ENCODE measurements at regions not wholly inside any gene's neighbourhood (a gene's known extent, or its start where the extent isn't known, plus 50 kb on each side); places are given as distances from the start of the nearest gene placed in this dataset.

DNA sequence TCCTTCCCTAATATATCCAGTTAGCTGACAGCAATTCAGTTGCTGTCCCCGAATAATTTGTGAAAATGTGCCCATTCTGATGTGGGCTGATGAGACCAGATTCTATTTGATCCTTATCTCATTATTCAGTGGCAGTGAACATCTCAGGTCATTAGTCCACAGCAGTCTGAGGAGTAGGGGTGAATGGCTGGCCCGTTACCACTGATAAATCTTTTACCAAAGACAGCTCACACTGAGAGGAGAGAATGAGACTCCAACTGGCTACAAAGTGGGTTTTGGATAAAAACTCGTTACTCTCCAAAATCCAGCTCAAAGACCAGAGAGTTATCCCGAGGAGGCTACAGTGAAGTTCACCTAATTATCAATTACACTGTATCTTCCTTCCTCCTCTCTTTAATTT lies 189.7 kb downstream of the TUSC7 start:
- Mint-ChIP-seq H3K27ac (no peak overlapping the region), H3K27me3 (no peaks in the 10 kb centered on the region), H3K9me3 (no peaks in the 10 kb centered on the region), H3K4me1 (peaks cover 2% of the 10 kb centered on the region), H3K36me3 (ENCODE audit: low read depth) (no peaks in the 10 kb centered on the region), H3K4me3 (no peak overlapping the region)
- TF ChIP-seq, protein P1, sequence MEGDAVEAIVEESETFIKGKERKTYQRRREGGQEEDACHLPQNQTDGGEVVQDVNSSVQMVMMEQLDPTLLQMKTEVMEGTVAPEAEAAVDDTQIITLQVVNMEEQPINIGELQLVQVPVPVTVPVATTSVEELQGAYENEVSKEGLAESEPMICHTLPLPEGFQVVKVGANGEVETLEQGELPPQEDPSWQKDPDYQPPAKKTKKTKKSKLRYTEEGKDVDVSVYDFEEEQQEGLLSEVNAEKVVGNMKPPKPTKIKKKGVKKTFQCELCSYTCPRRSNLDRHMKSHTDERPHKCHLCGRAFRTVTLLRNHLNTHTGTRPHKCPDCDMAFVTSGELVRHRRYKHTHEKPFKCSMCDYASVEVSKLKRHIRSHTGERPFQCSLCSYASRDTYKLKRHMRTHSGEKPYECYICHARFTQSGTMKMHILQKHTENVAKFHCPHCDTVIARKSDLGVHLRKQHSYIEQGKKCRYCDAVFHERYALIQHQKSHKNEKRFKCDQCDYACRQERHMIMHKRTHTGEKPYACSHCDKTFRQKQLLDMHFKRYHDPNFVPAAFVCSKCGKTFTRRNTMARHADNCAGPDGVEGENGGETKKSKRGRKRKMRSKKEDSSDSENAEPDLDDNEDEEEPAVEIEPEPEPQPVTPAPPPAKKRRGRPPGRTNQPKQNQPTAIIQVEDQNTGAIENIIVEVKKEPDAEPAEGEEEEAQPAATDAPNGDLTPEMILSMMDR (IDR thresholded peaks at IDR 0.05), result no peak
- ChIA-PET CTCF (no interaction called here), POLR2A (no interaction called here)
- intact Hi-C loops (cut with micrococcal nuclease), result no loop called here
- no peak for DNase-seq
- ATAC-seq (ENCODE audit: low read depth), result no peak

DNA sequence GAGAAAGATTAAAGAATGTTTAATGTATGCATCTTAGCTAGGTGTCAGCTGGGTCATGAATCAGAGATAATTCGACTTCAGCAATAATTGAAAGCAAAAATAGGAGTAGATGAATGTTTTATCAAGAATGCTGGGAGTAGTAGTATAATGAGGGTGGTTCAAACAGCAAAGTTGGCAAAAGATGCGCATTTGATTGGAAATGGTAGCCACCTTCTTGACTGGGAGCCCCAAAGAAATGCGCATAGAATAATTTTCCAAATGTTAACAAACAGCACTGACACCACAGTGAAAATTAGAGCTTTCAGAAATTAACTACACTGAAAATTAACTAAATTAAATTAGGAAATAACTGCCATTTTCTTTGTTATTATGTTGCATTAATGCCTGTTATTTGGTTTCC lies 195.8 kb downstream of the TUSC7 start:
- H3K4me1 Mint-ChIP-seq, result no peaks in the 10 kb centered on the region
- ChIA-PET CTCF (no interaction called here), POLR2A (no interaction called here)
- ATAC-seq (ENCODE audit: low read depth) (no peak), DNase-seq (no peak)
- TF ChIP-seq, protein P1 (IDR thresholded peaks at IDR 0.05), result no peak
- H3K9me3 Mint-ChIP-seq, result no peaks in the 10 kb centered on the region
- no peaks in the 10 kb centered on the region for H3K27me3 Mint-ChIP-seq
- intact Hi-C loops (cut with micrococcal nuclease), result no loop called here
- no peaks in the 10 kb centered on the region for H3K36me3 Mint-ChIP-seq (ENCODE audit: low read depth)
- no peak overlapping the region for H3K4me3 Mint-ChIP-seq
- H3K27ac Mint-ChIP-seq, result no peak overlapping the region

DNA sequence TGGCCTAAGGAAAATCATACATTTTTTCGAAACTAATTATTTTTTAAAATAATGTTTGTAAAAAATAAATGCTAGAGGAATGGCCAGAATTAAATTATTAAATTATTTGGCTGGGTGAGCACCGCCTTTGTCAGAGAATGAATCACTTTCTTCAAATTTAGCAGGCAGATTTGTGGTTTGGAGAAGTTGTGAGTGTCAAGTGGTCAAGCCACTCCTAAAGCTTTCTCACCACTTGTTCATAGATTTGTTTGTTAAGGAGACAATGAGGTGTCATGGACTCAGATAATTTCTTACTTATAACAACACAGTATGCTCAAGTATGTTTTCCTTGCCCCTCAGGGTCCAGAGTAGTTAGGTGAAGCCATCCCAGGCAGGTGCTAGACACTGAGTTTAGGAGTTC lies 196.2 kb downstream of the TUSC7 start:
- Mint-ChIP-seq H3K36me3 (ENCODE audit: low read depth) (no peaks in the 10 kb centered on the region), H3K27me3 (no peaks in the 10 kb centered on the region), H3K4me1 (no peaks in the 10 kb centered on the region), H3K9me3 (no peaks in the 10 kb centered on the region), H3K4me3 (no peak overlapping the region), H3K27ac (no peak overlapping the region)
- intact Hi-C loops (cut with micrococcal nuclease), result no loop called here
- ChIA-PET POLR2A (no interaction called here), CTCF (no interaction called here)
- TF ChIP-seq, protein P1 (IDR thresholded peaks at IDR 0.05), result no peak
- ATAC-seq (ENCODE audit: low read depth) (no peak), DNase-seq (no peak)

DNA sequence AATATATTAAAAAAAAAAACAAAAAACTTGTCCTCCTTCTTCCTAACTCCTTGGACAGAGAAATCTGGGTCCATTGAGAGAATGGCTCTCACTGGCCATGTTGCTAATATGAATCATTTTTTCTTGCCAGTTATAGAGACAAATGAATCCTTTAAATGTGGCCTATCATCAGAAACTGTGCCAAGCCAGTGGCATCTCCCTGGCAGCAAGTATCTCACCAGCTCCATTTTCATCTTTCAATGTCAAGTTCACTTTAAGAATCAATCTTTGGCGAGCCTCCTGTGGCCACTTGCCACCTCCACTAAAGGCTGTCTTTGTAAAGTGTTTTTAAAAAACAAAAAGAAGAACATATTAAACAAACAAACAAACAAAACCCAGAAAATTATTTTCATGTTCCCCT lies 202.5 kb downstream of the TUSC7 start:
- intact Hi-C loops (cut with micrococcal nuclease), result no loop called here
- Mint-ChIP-seq H3K27me3 (no peaks in the 10 kb centered on the region), H3K27ac (no peak overlapping the region), H3K4me1 (no peaks in the 10 kb centered on the region), H3K36me3 (ENCODE audit: low read depth) (no peaks in the 10 kb centered on the region), H3K9me3 (no peaks in the 10 kb centered on the region), H3K4me3 (no peak overlapping the region)
- ATAC-seq (ENCODE audit: low read depth) (no peak), DNase-seq (no peak)
- TF ChIP-seq, protein P1 (IDR thresholded peaks at IDR 0.05), result no peak
- CTCF ChIA-PET, result no interaction called here
- POLR2A ChIA-PET, result no interaction called here

DNA sequence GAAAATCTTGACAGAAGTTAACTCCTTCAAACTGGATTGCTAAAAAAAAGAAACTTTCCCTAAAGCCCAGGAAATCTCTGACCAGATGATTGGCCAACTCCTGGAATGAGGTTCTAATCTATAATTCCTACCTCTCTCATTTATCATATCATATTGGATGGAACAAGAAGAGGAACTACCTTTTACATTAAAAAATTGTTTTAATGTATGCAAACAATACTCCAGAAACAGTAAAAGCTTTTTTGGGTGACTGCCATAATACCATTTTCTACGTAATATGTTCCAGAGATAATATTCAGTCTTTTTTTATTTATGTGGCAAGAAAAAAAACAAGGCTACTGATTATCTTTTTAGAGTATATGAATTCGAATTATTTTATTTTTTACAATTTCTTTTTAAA lies 204.4 kb downstream of the TUSC7 start:
- no peaks in the 10 kb centered on the region for H3K9me3 Mint-ChIP-seq
- CTCF ChIA-PET, result no interaction called here
- TF ChIP-seq, protein P1 (IDR thresholded peaks at IDR 0.05), result no peak

More for the DNA sequence above, 204.4 kb downstream of the TUSC7 start:
- Mint-ChIP-seq H3K27ac (no peak overlapping the region), H3K4me3 (no peak overlapping the region), H3K4me1 (no peaks in the 10 kb centered on the region), H3K27me3 (no peaks in the 10 kb centered on the region), H3K36me3 (ENCODE audit: low read depth) (no peaks in the 10 kb centered on the region)
- POLR2A ChIA-PET, result no interaction called here
- DNase-seq (no peak), ATAC-seq (ENCODE audit: low read depth) (no peak)
- intact Hi-C loops (cut with micrococcal nuclease), result no loop called here
